ENCODE measurements at regions not wholly inside any gene's neighbourhood (a gene's known extent, or its start where the extent isn't known, plus 50 kb on each side); places are given as distances from the start of the nearest gene placed in this dataset.
A peak's percentile ranks its signal among the peaks of the same experiment; 100 is the strongest.

- Histone ChIP-seq H2AFZ (ENCODE audit: low read length) (no peak overlapping the region), H3K36me3 (ENCODE audit: control insufficient read depth, insufficient read depth, low read length) (no peaks in the 10 kb centered on the region)
- no peak for DNase-seq (ENCODE audit: low read depth in 2 of 2)
Measured at GRCh38 chr13:50235604-50236342, 220.5 kb downstream of the KCNRG start.

GRCh38 chr13:50236898-50237318, 221.7 kb downstream of the KCNRG start:
- Histone ChIP-seq H3K27ac (ENCODE audit: insufficient read depth, low read length) (no peak overlapping the region), H3K79me2 (ENCODE audit: control insufficient read depth, insufficient read depth, low read length) (no peaks in the 10 kb centered on the region), H3K4me2 (ENCODE audit: extremely low read depth, insufficient read depth, low read length) (no peak overlapping the region), H3K9me3 (ENCODE audit: control insufficient read depth, insufficient read depth, low read depth, low read length) (no peaks in the 10 kb centered on the region), H2AFZ (ENCODE audit: low read length) (no peak overlapping the region), H3K9ac (ENCODE audit: insufficient read depth, low read length) (no peak overlapping the region), H4K20me1 (ENCODE audit: control insufficient read depth, extremely low read depth, insufficient read depth, low read length) (no peaks in the 10 kb centered on the region), H3K36me3 (ENCODE audit: control insufficient read depth, insufficient read depth, low read length) (no peaks in the 10 kb centered on the region), H3K4me3 (replicated peaks in 1 of 4; ENCODE audit: control extremely low read depth in 1 of 4, insufficient read depth in 1 of 4, low read depth in 3 of 4, low read length in 4 of 4) (no peak overlapping the region), H3K4me1 (ENCODE audit: control insufficient read depth, extremely low read depth, insufficient read depth, low read length) (no peaks in the 10 kb centered on the region), H3K27me3 (ENCODE audit: control insufficient read depth, insufficient read depth, low read length) (no peaks in the 10 kb centered on the region)
- DNase-seq (ENCODE audit: low read depth in 2 of 2), result peak in 1 of 2 donors; percentile 80
- TF ChIP-seq CTCF (conservative IDR thresholded peaks at IDR 0.05 in 1 of 2, IDR thresholded peaks at IDR 0.05 in 1 of 2; ENCODE audit: low read depth in 1 of 2, low read length in 2 of 2) (no peak), EZH2 (IDR thresholded peaks at IDR 0.05; ENCODE audit: low read length, missing control alignments) (no peak)

More at GRCh38 chr13:50235604-50236342, 220.5 kb downstream of the KCNRG start:
- no peaks in the 10 kb centered on the region for H3K27me3 ChIP-seq (ENCODE audit: control insufficient read depth, insufficient read depth, low read length)
- no peak overlapping the region for H3K4me3 ChIP-seq (replicated peaks in 1 of 4; ENCODE audit: control extremely low read depth in 1 of 4, insufficient read depth in 1 of 4, low read depth in 3 of 4, low read length in 4 of 4)
- TF ChIP-seq EZH2 (IDR thresholded peaks at IDR 0.05; ENCODE audit: low read length, missing control alignments) (no peak), CTCF (conservative IDR thresholded peaks at IDR 0.05 in 1 of 2, IDR thresholded peaks at IDR 0.05 in 1 of 2; ENCODE audit: low read depth in 1 of 2, low read length in 2 of 2) (no peak)
- H3K4me2 ChIP-seq (ENCODE audit: extremely low read depth, insufficient read depth, low read length), result no peak overlapping the region
- H3K79me2 ChIP-seq (ENCODE audit: control insufficient read depth, insufficient read depth, low read length), result no peaks in the 10 kb centered on the region
- no peaks in the 10 kb centered on the region for H4K20me1 ChIP-seq (ENCODE audit: control insufficient read depth, extremely low read depth, insufficient read depth, low read length)
- H3K4me1 ChIP-seq (ENCODE audit: control insufficient read depth, extremely low read depth, insufficient read depth, low read length), result no peaks in the 10 kb centered on the region
- no peak overlapping the region for H3K9ac ChIP-seq (ENCODE audit: insufficient read depth, low read length)
- H3K27ac ChIP-seq (ENCODE audit: insufficient read depth, low read length), result no peak overlapping the region
- H3K9me3 ChIP-seq (ENCODE audit: control insufficient read depth, insufficient read depth, low read depth, low read length), result no peaks in the 10 kb centered on the region

- H2AFZ ChIP-seq (ENCODE audit: low read length), result no peak overlapping the region
- H3K27me3 ChIP-seq (ENCODE audit: control insufficient read depth, insufficient read depth, low read length), result no peaks in the 10 kb centered on the region
- no peak overlapping the region for H3K9ac ChIP-seq (ENCODE audit: insufficient read depth, low read length)
- H3K9me3 ChIP-seq (ENCODE audit: control insufficient read depth, insufficient read depth, low read depth, low read length), result no peaks in the 10 kb centered on the region
- no peak overlapping the region for H3K27ac ChIP-seq (ENCODE audit: insufficient read depth, low read length)
- no peak overlapping the region for H3K4me3 ChIP-seq (replicated peaks in 1 of 4; ENCODE audit: control extremely low read depth in 1 of 4, insufficient read depth in 1 of 4, low read depth in 3 of 4, low read length in 4 of 4)
- H3K4me1 ChIP-seq (ENCODE audit: control insufficient read depth, extremely low read depth, insufficient read depth, low read length), result no peaks in the 10 kb centered on the region
- H3K36me3 ChIP-seq (ENCODE audit: control insufficient read depth, insufficient read depth, low read length), result no peaks in the 10 kb centered on the region
- no peak for TF ChIP-seq CTCF (conservative IDR thresholded peaks at IDR 0.05 in 1 of 2, IDR thresholded peaks at IDR 0.05 in 1 of 2; ENCODE audit: low read depth in 1 of 2, low read length in 2 of 2)
- no peak for TF ChIP-seq EZH2 (IDR thresholded peaks at IDR 0.05; ENCODE audit: low read length, missing control alignments)
- H3K4me2 ChIP-seq (ENCODE audit: extremely low read depth, insufficient read depth, low read length), result no peak overlapping the region
- H4K20me1 ChIP-seq (ENCODE audit: control insufficient read depth, extremely low read depth, insufficient read depth, low read length), result no peaks in the 10 kb centered on the region
- DNase-seq (ENCODE audit: low read depth in 2 of 2), result no peak
- no peaks in the 10 kb centered on the region for H3K79me2 ChIP-seq (ENCODE audit: control insufficient read depth, insufficient read depth, low read length)
Measured at GRCh38 chr13:50238922-50239321, 223.7 kb downstream of the KCNRG start.

Data from fibroblast of lung (primary cell).